ENCODE measurements at regions not wholly inside any gene's neighbourhood (a gene's known extent, or its start where the extent isn't known, plus 50 kb on each side); places are given as distances from the start of the nearest gene placed in this dataset.

- DNase-seq = no peak
These were observed 327.6 kb downstream of the TDRD15 start for GRCh38 chr2:21451403-21451802.

DNA sequence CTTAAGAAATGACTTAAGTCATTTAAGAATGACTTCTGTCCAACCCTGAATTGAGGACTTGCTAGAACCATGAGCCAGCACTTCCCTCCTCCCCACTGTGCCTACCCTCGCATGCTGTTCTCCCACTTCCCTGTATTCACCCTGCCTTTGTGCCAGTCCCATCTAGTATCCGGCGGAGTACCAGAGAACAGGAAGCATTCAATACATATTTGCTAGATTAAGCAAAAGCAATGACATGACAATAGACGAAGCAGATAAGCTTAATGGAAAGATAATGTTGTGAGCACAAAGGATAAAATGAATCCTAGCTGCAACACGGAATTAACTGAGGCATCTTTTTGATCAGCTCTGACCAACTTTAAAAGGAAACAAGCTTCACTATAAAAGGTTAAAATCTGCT, 328.5 kb downstream of the TDRD15 start:
- DNase-seq = no peak

- no peak for DNase-seq
These were observed 328.9 kb downstream of the TDRD15 start for GRCh38 chr2:21452678-21453077.

GRCh38 chr2:21453723-21454450, 330.1 kb downstream of the TDRD15 start:
- no peak for DNase-seq

- no peak for DNase-seq
These were observed 331.1 kb downstream of the TDRD15 start for GRCh38 chr2:21454839-21455238.

DNA sequence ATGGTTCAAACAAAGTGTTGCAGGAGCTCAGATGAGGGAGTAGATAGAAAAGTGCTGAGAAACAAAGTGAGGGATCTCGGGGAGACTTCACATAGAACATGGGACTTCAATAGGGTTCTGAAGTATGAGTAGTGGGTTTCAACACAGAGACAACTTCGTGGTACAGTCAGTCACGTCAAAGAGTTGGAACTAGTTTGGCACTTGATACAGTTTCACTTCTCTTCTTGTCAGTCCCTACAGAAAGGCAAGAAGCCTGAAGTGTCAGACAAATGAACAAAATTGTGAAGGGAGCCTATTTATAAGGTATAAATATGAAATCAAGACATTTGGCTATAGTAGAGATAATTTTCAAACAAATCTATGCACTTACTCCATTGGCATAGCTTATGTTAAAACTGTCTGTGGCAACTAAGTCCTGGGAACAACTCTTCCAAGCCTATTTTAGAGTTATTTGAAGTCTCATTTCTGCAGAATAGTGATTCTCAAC, 338.0 kb downstream of the TDRD15 start:
- DNase-seq = no peak

DNA sequence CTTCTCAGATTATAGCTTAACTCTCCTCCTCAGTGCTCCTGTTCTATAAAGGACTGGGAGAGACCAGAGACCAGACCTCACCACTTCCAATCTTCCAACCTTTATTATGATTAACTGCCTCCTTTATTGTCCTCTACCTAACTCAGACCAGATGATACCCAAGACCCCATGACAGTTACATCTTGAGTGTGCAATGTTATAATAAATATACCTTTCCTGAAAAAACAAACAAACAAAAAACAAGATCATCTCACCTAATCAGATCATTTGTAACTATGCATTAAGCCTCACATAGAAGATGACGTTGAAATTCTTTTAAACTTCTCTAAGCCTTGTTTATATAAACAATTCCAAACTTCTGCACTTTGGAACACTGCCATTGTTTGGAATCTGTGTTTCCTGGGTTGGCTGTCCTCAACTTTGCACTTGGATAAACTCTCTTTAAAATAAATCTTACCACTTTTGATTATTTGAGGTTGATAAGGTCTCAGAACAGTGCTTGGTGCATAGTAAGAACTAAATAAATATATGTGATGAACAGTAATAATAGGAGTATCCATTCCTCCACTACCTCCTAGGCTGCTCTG, 342.7 kb downstream of the TDRD15 start:
- no peak for DNase-seq

- DNase-seq = no peak
These were observed 343.6 kb downstream of the TDRD15 start for GRCh38 chr2:21467280-21467818.

GRCh38 chr2:21467910-21468309, 344.1 kb downstream of the TDRD15 start:
- no peak for DNase-seq

- DNase-seq = no peak
These were observed 344.9 kb downstream of the TDRD15 start for GRCh38 chr2:21468624-21469023.

GRCh38 chr2:21469158-21469557, 345.4 kb downstream of the TDRD15 start:
- no peak for DNase-seq

DNA sequence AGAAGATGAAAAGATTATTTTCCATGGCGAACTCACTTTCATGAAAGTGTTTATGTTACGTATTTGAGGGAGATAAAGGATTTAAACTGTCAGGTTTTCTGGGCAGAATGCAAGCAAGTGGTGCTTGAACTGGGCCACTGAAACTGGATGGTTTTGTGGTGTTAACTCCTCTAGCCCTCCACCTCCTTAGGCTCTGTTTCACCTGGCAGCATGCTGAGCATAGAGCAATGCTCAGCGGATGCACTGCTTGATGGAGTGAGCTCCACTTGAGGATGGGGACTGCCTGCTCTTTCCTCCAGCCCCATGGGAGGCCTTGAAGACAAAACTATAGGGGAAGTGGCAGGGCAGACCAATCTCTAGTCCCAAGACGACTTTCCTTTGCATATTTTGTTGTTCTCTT, 345.8 kb downstream of the TDRD15 start:
- no peak for DNase-seq

DNA sequence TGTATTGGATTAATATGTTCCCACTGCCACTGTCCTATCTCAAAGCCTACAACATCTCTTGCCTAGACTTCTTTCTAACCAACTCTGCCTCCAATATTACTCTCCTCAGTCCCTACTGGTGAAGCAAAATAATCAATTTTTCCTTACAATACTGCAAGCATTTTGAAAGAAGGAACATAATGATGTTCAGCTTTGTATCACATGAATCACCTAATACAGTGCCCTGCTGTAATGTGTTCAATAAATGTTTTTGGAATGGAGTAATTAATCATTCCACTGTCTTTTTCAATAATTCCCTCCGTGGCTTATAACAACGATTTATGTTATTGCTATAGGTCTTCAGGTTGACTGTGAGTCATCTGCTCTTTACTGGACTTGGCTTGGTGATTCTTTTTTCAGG, 356.4 kb downstream of the TDRD15 start:
- DNase-seq = no peak

DNA sequence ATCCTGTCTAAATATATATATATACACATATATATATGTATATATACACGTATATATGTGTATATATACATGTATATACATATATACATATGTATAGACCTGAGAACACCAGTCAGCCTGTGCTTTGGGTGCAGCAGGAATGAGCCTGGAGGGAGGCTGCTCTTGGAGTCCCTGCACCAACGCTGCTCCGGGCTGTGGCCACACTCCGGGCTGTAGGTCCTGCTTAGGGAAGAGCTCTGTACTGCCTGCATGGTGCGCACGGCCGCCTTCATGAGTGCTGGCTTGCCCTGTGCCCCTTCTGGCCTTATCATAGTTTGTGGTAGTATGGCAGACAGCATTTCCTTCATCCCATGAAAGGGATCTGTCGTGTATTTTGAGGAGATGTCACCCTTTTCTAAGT, 360.9 kb downstream of the TDRD15 start:
- no peak for DNase-seq

DNA sequence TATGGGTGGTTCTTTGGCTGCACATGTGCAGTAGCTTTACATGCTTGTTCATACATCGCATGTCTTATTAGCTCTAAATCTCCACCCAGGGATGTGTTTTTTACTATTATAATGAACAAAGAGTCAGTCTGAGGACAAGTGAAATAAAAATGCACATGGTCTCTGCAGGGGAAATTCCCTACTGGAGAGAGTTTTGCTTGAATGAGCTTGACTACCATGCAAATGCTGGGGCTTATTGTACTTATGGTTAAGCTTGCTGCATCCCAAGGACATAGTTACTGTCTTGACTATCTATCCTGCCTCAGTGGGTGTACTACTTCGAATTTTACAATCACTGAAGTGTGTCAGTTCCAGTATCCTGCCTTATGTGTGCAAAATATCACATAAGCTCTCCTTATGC, 362.7 kb downstream of the TDRD15 start:
- no peak for DNase-seq

DNA sequence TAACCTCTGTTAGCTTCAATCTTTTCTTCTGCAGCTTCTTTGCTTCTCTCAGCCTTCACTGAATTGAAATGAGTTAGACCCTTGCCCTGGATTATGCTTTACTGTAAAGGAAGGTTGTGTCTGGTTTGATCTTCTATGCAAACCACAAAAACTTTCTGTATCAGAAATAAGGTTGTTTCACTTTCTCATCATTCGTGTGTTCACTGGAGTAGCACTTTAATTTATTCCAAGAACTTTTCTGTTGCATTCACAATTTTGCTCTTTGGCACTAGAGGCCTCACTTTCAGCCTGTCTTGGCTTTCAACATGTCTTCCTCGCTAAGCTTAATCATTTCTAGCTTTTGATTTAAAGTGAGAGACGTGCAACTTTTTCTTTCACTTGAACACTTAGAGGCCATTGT, 365.3 kb downstream of the TDRD15 start:
- no peak for DNase-seq

GRCh38 chr2:21498016-21498415, 374.2 kb downstream of the TDRD15 start:
- DNase-seq = no peak

GRCh38 chr2:21500401-21500945, 376.7 kb downstream of the TDRD15 start:
- no peak for DNase-seq

DNA sequence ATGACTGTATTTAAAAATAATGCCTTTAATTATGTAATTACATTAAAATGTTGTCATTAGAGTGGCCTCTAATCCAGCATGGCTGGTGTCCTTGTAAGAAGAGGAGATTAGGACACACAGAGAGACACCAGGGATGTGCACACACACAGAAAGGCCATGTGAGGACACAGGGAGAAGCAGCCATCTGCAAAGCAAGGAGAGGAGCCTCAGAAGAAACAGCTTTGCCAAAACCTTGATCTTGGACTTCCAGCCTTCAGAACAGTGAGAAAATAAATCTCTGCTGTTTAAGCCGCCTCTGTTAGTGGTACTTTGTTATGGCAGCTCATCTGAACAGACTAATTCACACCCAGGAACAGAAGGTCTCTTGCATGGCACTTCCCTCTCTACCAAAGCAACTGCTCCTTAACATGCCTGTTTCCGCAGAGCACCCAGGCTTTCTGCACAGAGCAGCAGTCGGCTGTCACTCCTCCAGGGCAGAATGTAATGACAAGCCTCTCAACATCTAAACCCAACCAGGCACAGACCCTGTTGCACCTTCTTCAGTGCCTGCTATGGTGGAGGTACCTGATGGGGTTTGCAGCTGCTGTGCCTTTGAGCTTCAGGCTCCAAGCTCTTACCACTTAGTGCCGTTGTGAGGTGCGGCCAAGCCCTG, 377.7 kb downstream of the TDRD15 start:
- no peak for DNase-seq

DNA sequence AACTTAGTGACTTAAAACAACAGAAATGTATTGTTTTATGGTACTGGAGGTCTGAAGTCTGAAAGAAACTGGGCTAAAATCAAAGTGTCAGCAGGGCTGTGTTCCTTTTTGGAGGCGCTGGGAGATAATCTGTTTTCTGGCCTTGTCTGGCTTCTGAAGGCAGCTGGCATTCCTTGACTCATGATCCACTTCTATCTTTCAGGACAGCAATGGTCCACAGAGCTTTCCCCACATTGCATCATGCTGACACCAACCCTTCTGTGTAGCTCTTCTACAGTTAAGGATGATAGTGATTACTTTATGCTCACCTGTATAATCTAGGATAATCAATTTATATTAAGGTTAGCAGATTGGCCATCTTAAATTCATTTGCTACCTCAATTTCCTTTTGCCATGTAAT, 392.1 kb downstream of the TDRD15 start:
- no peak for DNase-seq

DNA sequence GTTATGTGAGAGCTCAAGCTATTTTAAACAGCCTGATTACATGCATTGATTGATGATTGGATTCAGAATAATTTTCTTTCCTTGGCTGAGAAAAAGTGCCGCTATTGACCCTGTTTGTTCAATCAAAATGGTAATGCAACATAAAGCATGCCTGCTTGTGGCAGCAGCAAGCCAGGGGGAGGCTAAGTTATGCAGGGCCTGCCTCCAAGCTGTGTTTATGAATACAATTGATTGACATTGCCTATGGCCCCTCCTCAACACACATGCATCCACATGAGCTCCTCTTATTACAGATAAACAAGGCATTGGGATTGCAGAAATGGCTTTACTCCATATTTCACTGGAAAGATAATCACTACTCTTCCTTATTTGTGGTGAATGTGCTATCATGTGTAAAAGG, 395.6 kb downstream of the TDRD15 start:
- no peak for DNase-seq

- DNase-seq = no peak
These were observed 396.1 kb downstream of the TDRD15 start for GRCh38 chr2:21519821-21520220.

- DNase-seq = no peak
These were observed 412.1 kb downstream of the TDRD15 start for GRCh38 chr2:21535826-21536225.

GRCh38 chr2:21539685-21540084, 415.9 kb downstream of the TDRD15 start:
- no peak for DNase-seq
